Activated T-cell treated with anti-CD3 and anti-CD28 coated beads for 48 hours (primary cell): ENCODE measurements at regions not wholly inside any gene's neighbourhood (a gene's known extent, or its start where the extent isn't known, plus 50 kb on each side); places are given as distances from the start of the nearest gene placed in this dataset.
"Not testable (repeated sequence)": the region's sequence is repeated elsewhere in the genome, so short reads cannot be mapped to it uniquely, and the experiment has no call there.

Experiments used
- DNase-seq: peaks from one replicate; pipeline ENCODE4 v3.0.0-alpha.2; 2020; ENCODE audit warnings: low read depth

GRCh38 chr15:20473465-20473864, 68.1 kb downstream of the GOLGA6L6 start:
- not testable (repeated sequence) for DNase-seq

DNA sequence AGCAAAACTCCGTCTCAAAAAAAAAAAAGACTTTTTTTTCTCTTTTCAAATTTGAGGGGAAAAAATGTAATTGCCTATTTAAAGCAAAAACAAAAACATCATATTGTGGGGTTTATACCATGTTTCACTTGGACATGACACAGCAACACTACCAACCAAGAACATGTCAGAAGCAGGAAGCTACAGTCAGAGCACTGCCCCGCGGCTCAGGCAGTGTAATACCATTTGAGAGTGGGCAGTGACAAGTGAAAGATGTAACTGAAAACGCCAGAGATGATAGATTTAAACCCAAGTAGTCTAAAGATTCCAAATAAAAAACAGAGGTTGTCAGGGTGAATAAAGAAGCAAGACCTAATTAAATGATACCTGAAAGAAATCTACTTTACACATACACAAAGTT, 68.6 kb downstream of the GOLGA6L6 start:
- DNase-seq, result not testable (repeated sequence)

- not testable (repeated sequence) for DNase-seq
Measured at GRCh38 chr15:20470810-20471209, 70.8 kb downstream of the GOLGA6L6 start.

GRCh38 chr15:20441138-20441537, 100.5 kb downstream of the GOLGA6L6 start:
- DNase-seq, result not testable (repeated sequence)

GRCh38 chr15:20440390-20440789, 101.2 kb downstream of the GOLGA6L6 start:
- DNase-seq, result not testable (repeated sequence)

DNA sequence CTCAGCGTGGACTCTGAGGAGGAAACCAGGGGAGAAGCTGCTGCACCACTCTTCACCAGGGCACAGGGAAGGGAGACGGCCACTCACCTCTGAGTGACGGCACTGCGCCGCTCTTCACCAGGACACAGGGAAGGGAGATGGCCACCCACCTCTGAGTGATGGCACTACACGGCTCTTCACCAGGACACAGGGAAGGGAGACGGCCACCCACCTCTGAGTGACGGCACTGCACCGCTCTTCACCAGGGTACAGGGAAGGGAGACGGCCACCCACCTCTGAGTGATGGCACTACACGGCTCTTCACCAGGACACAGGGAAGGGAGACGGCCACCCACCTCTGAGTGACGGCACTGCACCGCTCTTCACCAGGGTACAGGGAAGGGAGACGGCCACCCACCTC, 102.5 kb downstream of the GOLGA6L6 start:
- DNase-seq, result not testable (repeated sequence)

GRCh38 chr15:20438255-20438654, 103.3 kb downstream of the GOLGA6L6 start:
- DNase-seq, result not testable (repeated sequence)

GRCh38 chr15:20433468-20433867, 108.1 kb downstream of the GOLGA6L6 start:
- DNase-seq, result not testable (repeated sequence)

DNA sequence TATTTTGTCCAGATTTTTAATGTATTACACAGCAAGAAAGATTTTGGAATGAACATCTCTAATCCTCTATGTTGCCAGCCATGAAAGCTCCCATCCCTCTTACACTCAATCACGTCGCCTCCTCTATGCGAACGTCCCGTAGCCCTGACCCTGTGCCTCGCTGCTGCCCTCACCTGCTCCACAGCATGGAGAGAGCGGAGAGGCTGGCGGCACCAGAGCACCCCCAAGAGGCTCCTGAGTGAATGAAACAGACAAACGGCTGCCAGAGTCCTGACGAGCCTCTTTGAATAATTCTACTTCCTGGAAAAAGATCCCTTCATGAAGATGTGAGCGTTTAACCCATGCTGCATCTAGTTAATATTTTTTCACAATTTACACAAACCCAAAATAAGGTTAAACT, 111.1 kb downstream of the GOLGA6L6 start:
- not testable (repeated sequence) for DNase-seq

GRCh38 chr15:20420710-20421109, 120.9 kb downstream of the GOLGA6L6 start:
- DNase-seq, result not testable (repeated sequence)

GRCh38 chr15:20416618-20417017, 125.0 kb downstream of the GOLGA6L6 start:
- not testable (repeated sequence) for DNase-seq

GRCh38 chr15:20409667-20410198, 131.9 kb downstream of the GOLGA6L6 start:
- not testable (repeated sequence) for DNase-seq

DNA sequence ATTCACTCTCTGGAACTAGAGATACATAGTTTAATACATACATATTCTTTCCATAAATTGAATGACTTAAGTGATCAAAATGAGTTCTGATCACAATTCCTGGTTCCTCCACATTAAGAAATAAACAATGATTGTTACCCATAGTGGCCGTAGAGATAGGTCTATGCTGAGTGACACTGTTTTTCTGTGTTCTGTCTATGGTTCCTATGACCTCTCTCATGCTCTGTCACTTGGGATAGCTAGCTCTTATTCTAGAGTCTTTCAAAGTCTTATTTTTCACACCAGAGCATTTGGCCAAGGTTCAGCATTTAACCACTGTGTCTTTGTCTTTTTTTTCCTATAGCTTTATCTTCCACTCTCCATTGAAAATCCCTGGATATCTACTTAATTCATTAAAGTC, 132.4 kb downstream of the GOLGA6L6 start:
- DNase-seq, result no peak

- DNase-seq, result no peak
Measured at GRCh38 chr15:20407553-20407952, 134.0 kb downstream of the GOLGA6L6 start.

DNA sequence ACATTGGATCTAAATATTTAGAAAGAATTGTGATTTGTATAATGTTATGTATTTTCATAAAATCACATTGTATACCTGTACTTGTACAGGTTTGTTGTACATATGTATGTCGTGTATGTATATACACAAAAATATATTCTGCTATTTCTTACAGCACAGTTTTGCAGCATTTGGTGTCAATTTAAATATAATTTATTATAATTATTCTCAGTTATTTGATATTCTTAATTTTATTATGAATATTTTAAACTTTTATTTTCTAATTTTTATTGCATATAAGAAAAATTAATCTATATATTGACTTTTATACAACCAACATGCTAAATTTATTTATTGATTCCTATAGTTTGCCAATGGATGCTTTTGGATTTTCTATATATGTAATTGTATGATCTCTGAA, 137.0 kb downstream of the GOLGA6L6 start:
- DNase-seq, result not testable (repeated sequence)

DNA sequence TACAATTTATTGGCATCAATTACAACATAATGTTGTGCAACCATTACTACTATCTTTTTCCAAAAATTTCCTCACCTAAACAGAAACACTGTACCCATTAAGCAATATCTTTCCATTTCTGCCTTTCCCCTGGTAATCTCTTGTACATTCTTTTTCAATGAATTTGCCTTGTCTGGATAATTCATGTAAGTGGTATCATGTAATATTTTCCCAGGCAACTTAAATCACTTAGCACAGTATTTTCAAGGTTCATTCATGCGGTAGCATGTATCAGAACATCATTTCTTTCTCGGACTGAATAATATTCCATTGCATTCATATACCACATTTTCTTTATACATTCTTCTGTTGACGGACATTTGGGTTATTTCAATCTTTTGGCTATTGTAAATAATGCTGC, 139.0 kb downstream of the GOLGA6L6 start:
- not testable (repeated sequence) for DNase-seq

DNA sequence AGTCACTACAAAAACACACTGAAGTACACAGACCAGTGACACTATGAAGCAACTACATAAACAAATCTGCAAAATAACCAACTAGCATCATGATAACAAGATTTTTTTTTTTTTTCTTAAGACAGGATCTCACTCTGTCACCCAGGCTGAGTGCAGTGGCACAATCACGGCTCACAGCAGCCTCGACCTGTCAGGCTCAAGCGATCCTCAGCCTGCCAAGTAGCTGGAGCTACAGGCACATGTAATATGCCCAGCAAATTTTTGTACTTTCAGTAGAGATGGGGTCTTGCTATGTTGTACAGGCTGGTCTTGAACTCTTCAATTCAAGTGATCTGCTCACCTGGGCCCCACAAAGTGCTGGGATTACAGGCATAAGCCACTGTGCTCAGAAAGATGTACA, 140.5 kb downstream of the GOLGA6L6 start:
- not testable (repeated sequence) for DNase-seq

- not testable (repeated sequence) for DNase-seq
Measured at GRCh38 chr15:20398680-20399079, 142.9 kb downstream of the GOLGA6L6 start.

GRCh38 chr15:20388161-20388560, 153.4 kb downstream of the GOLGA6L6 start:
- DNase-seq, result not testable (repeated sequence)

GRCh38 chr15:20386198-20386597, 155.4 kb downstream of the GOLGA6L6 start:
- no peak for DNase-seq

DNA sequence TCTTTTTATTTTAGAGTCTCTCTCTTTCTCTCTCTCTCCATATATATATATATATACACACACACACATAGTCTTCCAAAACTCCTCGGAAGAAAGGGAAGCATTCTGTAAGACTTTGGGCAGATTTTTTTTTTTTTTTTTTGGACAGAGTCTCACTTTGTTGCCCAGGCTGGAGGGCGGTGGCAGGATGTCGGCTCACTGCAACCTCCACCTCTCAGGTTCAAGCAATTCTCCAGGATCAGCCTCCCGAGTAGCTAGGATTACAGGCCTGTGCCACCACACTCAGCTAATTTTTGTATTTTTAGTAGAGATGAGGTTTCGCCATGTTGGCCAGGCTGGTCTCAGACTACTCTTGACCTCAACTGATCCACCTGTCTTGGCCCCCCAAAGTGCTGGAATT, 161.4 kb downstream of the GOLGA6L6 start:
- not testable (repeated sequence) for DNase-seq

DNA sequence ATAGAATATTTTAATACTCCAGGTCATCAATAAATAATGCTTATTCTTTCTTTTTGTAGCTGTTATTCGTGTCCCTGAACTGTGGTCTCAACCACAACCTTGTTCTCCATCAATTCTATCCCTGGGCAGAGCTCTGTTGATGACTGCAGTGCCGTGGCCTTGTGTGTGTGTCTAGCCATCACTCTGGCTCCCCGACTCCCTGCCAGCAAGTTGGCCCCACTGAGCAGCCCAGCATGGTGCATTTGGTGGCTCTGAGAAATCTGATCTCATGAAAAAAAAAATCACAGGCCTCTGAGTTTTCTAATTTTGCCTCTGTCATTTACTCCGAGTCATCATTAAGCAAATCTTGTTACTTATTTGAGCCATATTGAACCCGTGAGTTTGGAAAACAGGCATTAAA, 164.7 kb downstream of the GOLGA6L6 start:
- DNase-seq, result no peak

DNA sequence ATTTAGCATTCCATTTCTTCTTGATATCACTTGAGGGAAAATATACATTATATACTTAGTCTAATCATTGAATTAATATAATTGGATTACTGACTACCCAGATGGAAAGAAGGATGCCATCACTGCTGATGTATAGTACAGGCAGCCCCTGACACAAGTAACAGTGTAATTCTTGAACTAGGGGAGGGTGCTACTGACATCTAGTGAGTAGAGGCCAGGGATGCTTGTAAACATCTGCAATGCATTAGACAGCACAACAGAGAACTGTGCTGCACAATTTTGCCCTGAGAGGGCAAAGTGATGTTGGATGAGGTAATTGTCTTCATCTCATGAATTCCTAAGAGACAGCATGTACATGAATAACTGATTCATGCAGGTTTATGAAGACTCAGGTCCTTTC, 169.2 kb downstream of the GOLGA6L6 start:
- not testable (repeated sequence) for DNase-seq

DNA sequence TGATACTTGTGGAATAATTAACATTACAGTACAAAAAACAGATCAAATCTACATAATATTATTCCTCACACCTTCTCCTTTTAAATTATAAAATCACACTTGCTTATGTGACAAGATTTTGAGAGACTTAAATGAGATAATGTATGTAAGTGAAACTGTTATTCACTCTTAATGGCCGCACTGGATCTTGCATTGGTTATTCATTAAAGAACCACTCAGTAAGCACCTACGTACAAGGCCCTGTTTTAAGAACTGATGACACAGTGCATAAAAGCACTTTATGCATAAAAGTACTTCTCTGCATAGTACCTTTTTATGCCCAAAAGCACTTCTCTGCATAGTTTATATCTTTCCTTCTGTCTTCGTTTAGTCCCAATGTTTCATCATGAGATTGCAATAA, 172.1 kb downstream of the GOLGA6L6 start:
- no peak for DNase-seq
